K562 (cell line): ENCODE measurements at regions not wholly inside any gene's neighbourhood (a gene's known extent, or its start where the extent isn't known, plus 50 kb on each side); places are given as distances from the start of the nearest gene placed in this dataset.

Source experiments
- ATAC-seq: fragments of 200-7000 bp; cut with Tn5 transposase; 3 replicates; pipeline ENCODE4 v1.9.1; 2020; ENCODE audit warnings: moderate library complexity
- BruUV-seq: library from RNA; stranded (reverse); fragments of 400-500 nt; replicated peaks from 2 replicates; lab custom pipeline; 2021; lab: Mats Ljungman, UMichigan
- CTCF ChIA-PET: fragments of 300-600 bp; formaldehyde crosslinking; extraction: SDS; loops from one replicate; lab custom pipeline; 2021; ENCODE audit warnings: low intra/inter-chr PET ratio; lab: Yijun Ruan, JAX
- POLR2A ChIA-PET: fragments of 300-600, 350-650 bp; sonication (Branson Sonifier 250); formaldehyde crosslinking; extraction: SDS; loops from one replicate; lab custom pipeline; 2021; ENCODE audit warnings: antibody characterized with exemption, inconsistent platforms; lab: Yijun Ruan, JAX
- DNase-seq, 4 experiments: peaks; one replicate each; pipeline versions ENCODE4 v3.0.0 to v3.0.0-alpha.2; 2011 to 2018; ENCODE audit warnings: low spot score in 3 of 4, mixed read lengths in 3 of 4; ENCODE audit errors: extremely low read depth in 1 of 4
- FAIRE-seq: peaks from 2 replicates; lab custom pipeline; 2011; peaks lifted over from hg19 to GRCh38; lab: Jason Lieb, UNC
- H2AFZ ChIP-seq: 2 replicates; pipeline ENCODE4 v1.6.0; 2011; ENCODE audit warnings: low read depth, low read length, control low read depth, inconsistent platforms
- H3K27ac ChIP-seq: fragments of 200-600 bp; 3 replicates; pipeline ENCODE4 v1.8.0; 2011; ENCODE audit warnings: low read depth, mild to moderate bottlenecking, control low read depth, inconsistent platforms, low read length, moderate library complexity, mixed read lengths; ENCODE audit errors: extremely low read depth
- H3K27me3 ChIP-seq, 2 experiments: fragments of 300-600 bp in 1 of 2; 2 replicates in 1 of 2; 3 replicates in 1 of 2; pipeline versions ENCODE4 v1.6.0 to v1.8.0; 2011; ENCODE audit warnings: inconsistent platforms in 2 of 2, low read length in 2 of 2, mild to moderate bottlenecking in 1 of 2, mixed read lengths in 1 of 2, moderate library complexity in 1 of 2; ENCODE audit not compliant: control insufficient read depth in 2 of 2, insufficient read depth in 2 of 2
- H3K36me3 ChIP-seq: fragments of 300-600 bp; 3 replicates; pipeline ENCODE4 v1.8.0; 2011; ENCODE audit warnings: mild to moderate bottlenecking, low read length, inconsistent platforms; ENCODE audit not compliant: control insufficient read depth, insufficient read depth
- H3K4me1 ChIP-seq, 2 experiments: fragments of 200-600 bp in 1 of 2; replicated peaks in 1 of 2; 2 replicates in 1 of 2; 3 replicates in 1 of 2; pipeline versions ENCODE4 v1.5.1 to v1.8.0; 2011; ENCODE audit warnings: inconsistent platforms in 2 of 2, low read length in 2 of 2, mild to moderate bottlenecking in 1 of 2, mixed read lengths in 1 of 2, moderate library complexity in 1 of 2; ENCODE audit not compliant: control insufficient read depth in 2 of 2, insufficient read depth in 2 of 2
- H3K4me2 ChIP-seq: 2 replicates; pipeline ENCODE4 v1.6.1; 2011; ENCODE audit warnings: low read length, control low read depth, inconsistent platforms, mixed read lengths; ENCODE audit not compliant: insufficient read depth
- H3K4me3 ChIP-seq: fragments of 200-600 bp; sonication (generic), shearing (Covaris generic); 2 replicates; pipeline ENCODE4 v1.5.1; 2016; ENCODE audit warnings: control low read depth, inconsistent platforms
- H3K79me2 ChIP-seq: fragments of 200-600 bp; 3 replicates; pipeline ENCODE4 v1.8.0; 2011; ENCODE audit warnings: low read length, inconsistent platforms; ENCODE audit not compliant: control insufficient read depth, insufficient read depth
- H3K9ac ChIP-seq, 2 experiments: 2 replicates each; pipeline versions ENCODE4 v1.6.0 to v1.6.1; 2011; ENCODE audit warnings: low read depth in 2 of 2, low read length in 2 of 2, control low read depth in 1 of 2, inconsistent platforms in 1 of 2, mild to moderate bottlenecking in 1 of 2, mixed read lengths in 1 of 2; ENCODE audit not compliant: insufficient read depth in 1 of 2
- H3K9me1 ChIP-seq: one replicate; pipeline ENCODE4 v1.6.0; 2011; ENCODE audit warnings: inconsistent platforms, mild to moderate bottlenecking, low read length, moderate library complexity; ENCODE audit not compliant: control insufficient read depth, insufficient read depth
- H3K9me3 ChIP-seq: replicated peaks from 2 replicates; pipeline ENCODE4 v1.5.1; 2011; ENCODE audit warnings: low read depth, low read length, inconsistent platforms; ENCODE audit not compliant: control insufficient read depth, insufficient read depth
- H4K20me1 ChIP-seq: replicated peaks from 2 replicates; pipeline ENCODE4 v1.6.1; 2011; ENCODE audit warnings: low read length, inconsistent platforms, mixed read lengths; ENCODE audit not compliant: control insufficient read depth, insufficient read depth
- ETV6 ChIP-seq, 3 experiments: fragments of 150-350 bp in 1 of 3; sonication (generic) in 1 of 3; formaldehyde crosslinking in 1 of 3; IDR thresholded peaks; 2 replicates each; pipeline versions ENCODE4 v1.6.1 to v1.8.0; 2014 to 2022; ENCODE audit warnings: borderline replicate concordance in 2 of 3, low read depth in 2 of 3, antibody characterized with exemption in 1 of 3, low read length in 1 of 3, mild to moderate bottlenecking in 1 of 3, missing genetic modification reagents in 1 of 3
- GMEB1 ChIP-seq: fragments of 250-450 bp; sonication (Bioruptor Pico); IDR thresholded peaks from 2 replicates; pipeline ENCODE4 v1.4.0; 2020; ENCODE audit warnings: mild to moderate bottlenecking
- HNRNPUL1 ChIP-seq: fragments of 200-400 bp; formaldehyde crosslinking; IDR thresholded peaks from 2 replicates; pipeline ENCODE4 v1.6.1; 2017; ENCODE audit warnings: low read length
- MYBL2 ChIP-seq, 2 experiments: fragments of 450-650 bp in 1 of 2; sonication (generic) in 1 of 2; formaldehyde crosslinking in 1 of 2; IDR thresholded peaks; 2 replicates each; pipeline versions ENCODE4 v1.6.1 to v1.8.1; 2017 to 2022; ENCODE audit warnings: borderline replicate concordance in 1 of 2, inconsistent platforms in 1 of 2, low read depth in 1 of 2, mild to moderate bottlenecking in 1 of 2, missing genetic modification reagents in 1 of 2, moderate library complexity in 1 of 2
- NR2C2 ChIP-seq, 2 experiments: fragments of 200-800 bp in 1 of 2; sonication (Bioruptor generic) in 1 of 2; sonication (generic) in 1 of 2; formaldehyde crosslinking in 1 of 2; IDR thresholded peaks; 2 replicates each; pipeline versions ENCODE4 v1.6.1 to v1.8.0; 2016 to 2022; ENCODE audit warnings: mild to moderate bottlenecking in 1 of 2, missing compliant biosample characterization in 1 of 2, missing genetic modification characterization in 1 of 2, missing genetic modification reagents in 1 of 2
- PRDM10 ChIP-seq: fragments of 450-650 bp; IDR thresholded peaks from 2 replicates; pipeline ENCODE4 v1.6.1; 2018; ENCODE audit not compliant: partially characterized antibody
- UBTF ChIP-seq, 2 experiments: IDR thresholded peaks; 2 replicates each; pipeline ENCODE4 v1.6.1; 2012; ENCODE audit warnings: improper control_type of control experiment in 2 of 2, low read depth in 2 of 2, low read length in 2 of 2, borderline replicate concordance in 1 of 2
- ZNF512 ChIP-seq: IDR thresholded peaks from 2 replicates; pipeline ENCODE4 v1.6.1; 2016; ENCODE audit warnings: missing genetic modification characterization, missing compliant biosample characterization
- WGBS: fragments of 100-300 bp; shearing (Covaris generic); methylation state at CpG from one replicate; pipeline ENCODE4 v1.1.6; 2016; ENCODE audit warnings: low coverage, mixed read lengths; ENCODE audit not compliant: insufficient coverage; ENCODE audit errors: missing lambda C conversion rate; 5-methylcytosine and 5-hydroxymethylcytosine counted together
- in situ Hi-C: fragments of 300-500 bp; cut with MboI; formaldehyde crosslinking; loops from 4 replicates; pipeline ENCODE4 v1.15.0; 2018; ENCODE audit warnings: inconsistent platforms, mixed read lengths
- intact Hi-C: fragments of 100-400 bp; cut with micrococcal nuclease; formaldehyde crosslinking; loops from 2 replicates; pipeline ENCODE4 v1.14.2; 2022

- no peak overlapping the region for H3K4me3 ChIP-seq
- ATAC-seq (no peak), FAIRE-seq (no peak), DNase-seq (peak in 1 of 4 experiments; percentile 3)
- H3K4me1 ChIP-seq: no peaks in the 10 kb centered on the region
- intact Hi-C loops (no loop called here), in situ Hi-C loops (no loop called here)
- H3K79me2 ChIP-seq: no peaks in the 10 kb centered on the region
- no peak overlapping the region for H3K9ac ChIP-seq
- BruUV-seq: no TSS peak
- H3K4me2 ChIP-seq: no peak overlapping the region; the same call in 1 of the 2 replicates
- H3K27me3 ChIP-seq: no peaks in the 10 kb centered on the region
- POLR2A ChIA-PET: no interaction called here
- H3K9me1 ChIP-seq: no peaks in the 10 kb centered on the region
- no peak overlapping the region for H3K27ac ChIP-seq
- WGBS: 17% methylated on average over 9 of the region's 11 CpGs
- no peaks in the 10 kb centered on the region for H3K36me3 ChIP-seq
- no peaks in the 10 kb centered on the region for H4K20me1 ChIP-seq
- no peaks in the 10 kb centered on the region for H3K9me3 ChIP-seq
- TF ChIP-seq HNRNPUL1 (no peak), ETV6 (IDR thresholded peaks at IDR 0.05; ENCODE audit: borderline replicate concordance in 1 of 2, low read depth in 2 of 2, low read length in 1 of 2) (no peak), ETV6 (CRISPR knock-in tag; IDR thresholded peaks at IDR 0.05; ENCODE audit: borderline replicate concordance) (no peak), GMEB1 (CRISPR knock-in tag) (no peak), PRDM10 (peak; percentile 81), MYBL2 (IDR thresholded peaks at IDR 0.05; ENCODE audit: low read depth) (no peak), MYBL2 (CRISPR knock-in tag; IDR thresholded peaks at IDR 0.05; ENCODE audit: borderline replicate concordance) (no peak), NR2C2 (CRISPR knock-in tag; IDR thresholded peaks at IDR 0.05) (no peak), NR2C2 (tag; IDR thresholded peaks at IDR 0.05) (no peak), ZNF512 (tag) (no peak), UBTF (IDR thresholded peaks at IDR 0.05; ENCODE audit: borderline replicate concordance in 1 of 2, low read depth in 2 of 2, low read length in 2 of 2) (no peak)
- H2AFZ ChIP-seq: peak overlapping the region; percentile 83
- CTCF ChIA-PET: no interaction called here
Measured at GRCh38 chr3:106256249-106256957, 387.6 kb upstream of the CBLB start.
